GM23248 (cell line): ENCODE measurements at regions not wholly inside any gene's neighbourhood (a gene's known extent, or its start where the extent isn't known, plus 50 kb on each side); places are given as distances from the start of the nearest gene placed in this dataset.
"Not testable (repeated sequence)": the region's sequence is repeated elsewhere in the genome, so short reads cannot be mapped to it uniquely, and the experiment has no call there.

Experiments
- EZH2 ChIP-seq: fragments of 200-600 bp; sonication (generic); IDR thresholded peaks from 2 replicates; pipeline ENCODE4 v1.6.1; 2018; ENCODE audit warnings: antibody characterized with exemption, mild to moderate bottlenecking; ENCODE audit not compliant: insufficient read depth, poor library complexity, severe bottlenecking
- EZH2phosphoT487 ChIP-seq: fragments of 200-600 bp; sonication (generic); IDR thresholded peaks from 2 replicates; pipeline ENCODE4 v1.6.1; 2018; ENCODE audit warnings: antibody characterized with exemption, moderate library complexity, mild to moderate bottlenecking, low read depth; ENCODE audit not compliant: insufficient read depth

DNA sequence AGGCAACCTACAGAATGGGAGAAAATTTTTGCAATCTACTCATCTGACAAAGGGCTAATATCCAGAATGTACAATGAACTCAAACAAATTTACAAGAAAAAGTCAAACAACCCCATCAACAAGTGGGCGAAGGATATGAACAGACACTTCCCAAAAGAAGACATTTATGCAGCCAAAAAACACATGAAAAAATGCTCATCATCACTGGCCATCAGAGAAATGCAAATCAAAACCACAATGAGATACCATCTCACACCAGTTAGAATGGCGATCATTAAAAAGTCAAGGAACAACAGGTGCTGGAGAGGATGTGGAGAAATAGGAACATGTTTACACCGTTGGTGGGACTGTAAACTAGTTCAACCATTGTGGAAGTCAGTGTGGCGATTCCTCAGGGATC, 192.2 kb downstream of the RTL9 start:
- not testable (repeated sequence) for TF ChIP-seq EZH2, EZH2phosphoT487
